K562 (cell line): ENCODE measurements at regions not wholly inside any gene's neighbourhood (a gene's known extent, or its start where the extent isn't known, plus 50 kb on each side); places are given as distances from the start of the nearest gene placed in this dataset.

ENCODE experiments used
- CHCHD3 ChIP-seq: fragments of 250-450 bp; sonication (Bioruptor Pico); IDR thresholded peaks from 2 replicates; pipeline ENCODE4 v2.1.2; 2022; ENCODE audit warnings: mild to moderate bottlenecking
- CREB1 ChIP-seq, 2 experiments: sonication (generic) in 1 of 2; formaldehyde crosslinking in 1 of 2; IDR thresholded peaks; 2 replicates each; pipeline versions ENCODE4 v1.6.1 to v1.8.0; 2012 to 2022; ENCODE audit warnings: inconsistent platforms in 1 of 2, mild to moderate bottlenecking in 1 of 2, missing genetic modification reagents in 1 of 2, moderate library complexity in 1 of 2
- EZH2 ChIP-seq: IDR thresholded peaks from 2 replicates; pipeline ENCODE4 v1.6.1; 2012; ENCODE audit warnings: low read depth, mild to moderate bottlenecking, inconsistent platforms, low read length, borderline replicate concordance
- GTF2F1 ChIP-seq: IDR thresholded peaks from 2 replicates; pipeline ENCODE4 v1.6.1; 2011; ENCODE audit warnings: low read depth, low read length, improper control_type of control experiment
- HDAC2 ChIP-seq: fragments of 450-650 bp; IDR thresholded peaks from 2 replicates; pipeline ENCODE4 v1.6.1; 2016; ENCODE audit warnings: mild to moderate bottlenecking
- POLR2AphosphoS5 ChIP-seq: IDR thresholded peaks from 2 replicates; pipeline ENCODE4 v1.6.1; 2011; ENCODE audit warnings: mild to moderate bottlenecking, low read depth, low read length, moderate library complexity; ENCODE audit not compliant: control insufficient read depth, insufficient read depth
- ZC3H8 ChIP-seq: fragments of 450-650 bp; IDR thresholded peaks from 2 replicates; pipeline ENCODE4 v1.6.1; 2017
- TF ChIP-seq, protein P1 (sequence below), 2 experiments: fragments of 450-650 bp; formaldehyde crosslinking in 1 of 2; IDR thresholded peaks; 2 replicates each; pipeline versions ENCODE4 v1.4.0 to v1.6.1; 2014 to 2020; ENCODE audit warnings: mild to moderate bottlenecking in 2 of 2, borderline replicate concordance in 1 of 2, low read depth in 1 of 2
- TF ChIP-seq, protein P2 (sequence below): fragments of 450-650 bp; IDR thresholded peaks from 2 replicates; pipeline ENCODE4 v1.6.1; 2018; ENCODE audit not compliant: partially characterized antibody

DNA sequence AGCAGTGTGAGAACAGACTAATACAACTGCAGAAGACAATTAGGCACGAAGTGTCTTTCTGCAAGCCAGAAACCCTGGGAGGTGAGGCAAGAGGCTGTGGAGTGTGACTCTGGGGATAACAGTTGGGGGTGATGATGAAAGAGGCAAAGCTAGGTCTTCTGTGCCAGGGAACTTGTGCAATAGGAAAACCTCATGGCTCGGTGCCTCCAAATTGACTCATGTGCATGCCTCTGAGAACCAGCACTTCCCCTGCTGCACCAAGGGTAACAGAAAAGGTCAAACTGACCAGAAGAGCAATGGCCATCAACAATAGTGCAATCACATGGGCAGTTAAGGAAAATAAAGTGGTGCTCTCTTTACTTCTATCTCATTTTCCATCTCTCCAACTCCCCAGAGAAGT lies 136.4 kb downstream of the SCG2 start:
- TF ChIP-seq ZC3H8, result no peak
- TF ChIP-seq, protein P1, sequence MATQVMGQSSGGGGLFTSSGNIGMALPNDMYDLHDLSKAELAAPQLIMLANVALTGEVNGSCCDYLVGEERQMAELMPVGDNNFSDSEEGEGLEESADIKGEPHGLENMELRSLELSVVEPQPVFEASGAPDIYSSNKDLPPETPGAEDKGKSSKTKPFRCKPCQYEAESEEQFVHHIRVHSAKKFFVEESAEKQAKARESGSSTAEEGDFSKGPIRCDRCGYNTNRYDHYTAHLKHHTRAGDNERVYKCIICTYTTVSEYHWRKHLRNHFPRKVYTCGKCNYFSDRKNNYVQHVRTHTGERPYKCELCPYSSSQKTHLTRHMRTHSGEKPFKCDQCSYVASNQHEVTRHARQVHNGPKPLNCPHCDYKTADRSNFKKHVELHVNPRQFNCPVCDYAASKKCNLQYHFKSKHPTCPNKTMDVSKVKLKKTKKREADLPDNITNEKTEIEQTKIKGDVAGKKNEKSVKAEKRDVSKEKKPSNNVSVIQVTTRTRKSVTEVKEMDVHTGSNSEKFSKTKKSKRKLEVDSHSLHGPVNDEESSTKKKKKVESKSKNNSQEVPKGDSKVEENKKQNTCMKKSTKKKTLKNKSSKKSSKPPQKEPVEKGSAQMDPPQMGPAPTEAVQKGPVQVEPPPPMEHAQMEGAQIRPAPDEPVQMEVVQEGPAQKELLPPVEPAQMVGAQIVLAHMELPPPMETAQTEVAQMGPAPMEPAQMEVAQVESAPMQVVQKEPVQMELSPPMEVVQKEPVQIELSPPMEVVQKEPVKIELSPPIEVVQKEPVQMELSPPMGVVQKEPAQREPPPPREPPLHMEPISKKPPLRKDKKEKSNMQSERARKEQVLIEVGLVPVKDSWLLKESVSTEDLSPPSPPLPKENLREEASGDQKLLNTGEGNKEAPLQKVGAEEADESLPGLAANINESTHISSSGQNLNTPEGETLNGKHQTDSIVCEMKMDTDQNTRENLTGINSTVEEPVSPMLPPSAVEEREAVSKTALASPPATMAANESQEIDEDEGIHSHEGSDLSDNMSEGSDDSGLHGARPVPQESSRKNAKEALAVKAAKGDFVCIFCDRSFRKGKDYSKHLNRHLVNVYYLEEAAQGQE (IDR thresholded peaks at IDR 0.05; ENCODE audit: borderline replicate concordance), result no peak
- TF ChIP-seq, protein P1 (CRISPR knock-in tag; IDR thresholded peaks at IDR 0.05; ENCODE audit: low read depth), result no peak
- no peak for TF ChIP-seq HDAC2
- no peak for TF ChIP-seq EZH2
- TF ChIP-seq GTF2F1, result no peak
- TF ChIP-seq CHCHD3, result no peak
- no peak for TF ChIP-seq POLR2AphosphoS5
- TF ChIP-seq, protein P2, sequence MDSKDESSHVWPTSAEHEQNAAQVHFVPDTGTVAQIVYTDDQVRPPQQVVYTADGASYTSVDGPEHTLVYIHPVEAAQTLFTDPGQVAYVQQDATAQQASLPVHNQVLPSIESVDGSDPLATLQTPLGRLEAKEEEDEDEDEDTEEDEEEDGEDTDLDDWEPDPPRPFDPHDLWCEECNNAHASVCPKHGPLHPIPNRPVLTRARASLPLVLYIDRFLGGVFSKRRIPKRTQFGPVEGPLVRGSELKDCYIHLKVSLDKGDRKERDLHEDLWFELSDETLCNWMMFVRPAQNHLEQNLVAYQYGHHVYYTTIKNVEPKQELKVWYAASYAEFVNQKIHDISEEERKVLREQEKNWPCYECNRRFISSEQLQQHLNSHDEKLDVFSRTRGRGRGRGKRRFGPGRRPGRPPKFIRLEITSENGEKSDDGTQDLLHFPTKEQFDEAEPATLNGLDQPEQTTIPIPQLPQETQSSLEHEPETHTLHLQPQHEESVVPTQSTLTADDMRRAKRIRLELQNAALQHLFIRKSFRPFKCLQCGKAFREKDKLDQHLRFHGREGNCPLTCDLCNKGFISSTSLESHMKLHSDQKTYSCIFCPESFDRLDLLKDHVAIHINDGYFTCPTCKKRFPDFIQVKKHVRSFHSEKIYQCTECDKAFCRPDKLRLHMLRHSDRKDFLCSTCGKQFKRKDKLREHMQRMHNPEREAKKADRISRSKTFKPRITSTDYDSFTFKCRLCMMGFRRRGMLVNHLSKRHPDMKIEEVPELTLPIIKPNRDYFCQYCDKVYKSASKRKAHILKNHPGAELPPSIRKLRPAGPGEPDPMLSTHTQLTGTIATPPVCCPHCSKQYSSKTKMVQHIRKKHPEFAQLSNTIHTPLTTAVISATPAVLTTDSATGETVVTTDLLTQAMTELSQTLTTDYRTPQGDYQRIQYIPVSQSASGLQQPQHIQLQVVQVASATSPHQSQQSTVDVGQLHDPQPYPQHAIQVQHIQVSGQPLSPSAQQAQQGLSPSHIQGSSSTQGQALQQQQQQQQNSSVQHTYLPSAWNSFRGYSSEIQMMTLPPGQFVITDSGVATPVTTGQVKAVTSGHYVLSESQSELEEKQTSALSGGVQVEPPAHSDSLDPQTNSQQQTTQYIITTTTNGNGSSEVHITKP, result no peak
- no peak for TF ChIP-seq CREB1 (IDR thresholded peaks at IDR 0.05)
- TF ChIP-seq CREB1 (CRISPR knock-in tag; IDR thresholded peaks at IDR 0.05), result no peak
